Activated CD8-positive, alpha-beta memory T cell treated with anti-CD3 and anti-CD28 coated beads for 48 hours (primary cell): ENCODE measurements at regions not wholly inside any gene's neighbourhood (a gene's known extent, or its start where the extent isn't known, plus 50 kb on each side); places are given as distances from the start of the nearest gene placed in this dataset.
"Not testable (repeated sequence)": the region's sequence is repeated elsewhere in the genome, so short reads cannot be mapped to it uniquely, and the experiment has no call there.

ENCODE experiments used
- DNase-seq, 3 experiments: peaks; one replicate each; pipeline ENCODE4 v3.0.0-alpha.2; 2020; ENCODE audit warnings: low read depth in 2 of 3, low spot score in 2 of 3

DNA sequence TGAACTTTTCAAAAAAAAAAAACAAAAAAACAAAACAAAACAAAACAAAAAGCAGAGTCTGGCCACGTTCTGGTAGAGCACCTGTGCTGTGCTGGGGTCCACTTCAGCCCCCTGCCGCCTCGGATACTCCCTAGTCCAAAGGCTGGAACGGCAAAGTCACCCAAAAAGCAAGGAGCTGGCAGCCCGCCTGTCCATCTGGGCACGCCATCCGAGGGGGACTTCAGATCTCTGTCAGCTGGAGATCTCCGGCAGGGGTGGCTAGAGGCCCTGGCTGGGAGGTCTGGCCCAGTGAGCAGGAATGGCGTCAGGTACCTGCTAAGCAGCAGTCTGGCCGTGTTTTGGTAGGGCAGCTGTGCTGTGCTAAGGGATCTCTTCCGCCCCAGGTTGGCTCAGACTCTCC, 152.3 kb upstream of the ZNF516 start:
- no peak for DNase-seq

DNA sequence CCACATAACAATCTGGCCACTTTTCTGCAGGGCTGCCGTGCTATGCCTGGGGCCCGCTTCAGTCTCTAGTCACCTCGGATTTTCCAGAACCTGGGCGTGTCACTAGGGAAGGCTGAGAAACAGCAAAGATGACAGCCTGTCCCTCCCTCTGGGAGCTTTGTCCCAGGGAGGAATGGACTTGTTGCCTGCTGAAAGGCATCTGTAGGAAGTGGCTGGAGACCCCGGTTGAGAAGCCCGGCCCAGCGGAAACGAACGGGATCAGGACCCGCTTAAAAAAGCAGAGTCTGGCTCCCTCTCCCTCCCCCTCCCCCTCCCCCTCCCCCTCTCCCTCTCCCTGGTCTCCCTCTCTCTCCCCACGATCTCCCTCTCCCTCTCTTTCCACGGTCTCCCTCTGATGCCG, 149.5 kb upstream of the ZNF516 start:
- no peak for DNase-seq

DNA sequence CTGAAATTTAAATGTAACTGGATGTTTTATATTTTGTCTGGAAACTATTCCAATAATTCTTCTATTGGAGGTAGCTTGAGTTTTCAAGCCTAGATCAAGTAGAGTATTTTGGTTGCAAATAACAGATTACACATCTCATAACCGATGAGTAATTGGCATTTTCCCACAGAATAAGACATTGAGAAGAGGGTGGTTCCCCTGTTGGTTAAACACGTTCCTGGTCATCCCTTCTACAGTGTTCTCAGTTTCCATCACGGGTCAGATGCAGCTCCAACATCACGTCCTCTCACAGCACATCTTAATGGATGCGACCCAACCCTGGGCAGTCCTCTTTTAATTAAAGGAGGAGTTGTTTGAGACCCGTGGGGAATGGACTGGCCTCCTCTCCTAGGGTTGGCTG, 149.0 kb upstream of the ZNF516 start:
- no peak for DNase-seq

DNA sequence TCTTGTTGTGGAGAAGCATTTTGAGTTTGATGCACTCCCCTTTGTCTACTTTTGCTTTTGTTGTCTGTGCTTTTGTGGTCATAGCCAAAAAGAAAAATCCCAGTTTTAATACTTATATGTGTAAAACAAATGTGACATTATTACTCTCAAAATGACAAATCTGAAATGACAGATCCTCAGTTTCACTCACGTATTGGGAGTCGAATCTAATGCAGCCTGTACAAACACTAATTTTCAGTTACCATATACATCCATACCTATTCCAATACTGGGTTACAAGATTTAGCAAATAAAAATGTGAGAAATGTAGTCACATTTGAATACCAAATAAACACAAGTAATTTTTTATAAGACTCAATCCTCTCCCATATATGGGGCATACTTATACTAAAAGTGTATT, 148.2 kb upstream of the ZNF516 start:
- DNase-seq, result no peak

DNA sequence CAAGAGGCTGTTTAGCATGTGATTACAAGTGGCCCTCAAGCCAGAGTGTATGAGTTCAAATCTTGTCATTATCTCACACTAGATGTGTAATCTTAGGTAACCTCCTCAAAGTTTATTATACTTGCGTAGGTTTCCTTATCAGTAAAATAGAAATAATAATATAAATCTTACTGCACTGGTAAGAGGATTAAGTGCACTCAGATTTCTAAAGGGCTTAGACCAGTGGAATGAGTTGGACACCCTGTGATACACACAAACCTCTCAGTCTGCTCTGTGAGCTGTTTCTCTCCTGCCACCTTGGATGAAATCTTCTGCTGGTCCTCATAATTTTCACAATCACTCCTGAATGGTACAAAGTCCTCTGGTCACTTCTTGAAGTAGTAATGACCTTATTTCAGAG, 145.4 kb upstream of the ZNF516 start:
- DNase-seq, result no peak

DNA sequence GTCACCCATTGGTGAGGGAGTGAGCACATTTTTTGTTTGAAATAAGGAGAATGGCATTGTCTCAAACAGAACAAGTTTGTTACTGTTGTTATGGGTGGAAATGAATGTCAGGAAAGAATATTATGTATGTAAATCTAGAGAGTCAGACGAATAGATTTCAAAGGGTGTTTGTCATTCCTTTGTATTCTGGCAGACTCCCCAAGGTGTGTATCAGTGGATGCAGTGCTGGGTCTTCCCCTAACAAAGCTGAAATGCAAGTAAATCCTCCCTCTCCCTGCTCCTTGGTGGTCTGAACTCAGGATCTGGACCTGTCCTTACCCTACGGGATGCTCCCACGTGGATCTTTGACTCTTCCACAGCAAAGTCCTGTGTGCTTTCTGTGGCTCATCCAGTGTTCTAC, 139.5 kb upstream of the ZNF516 start:
- no peak for DNase-seq

DNA sequence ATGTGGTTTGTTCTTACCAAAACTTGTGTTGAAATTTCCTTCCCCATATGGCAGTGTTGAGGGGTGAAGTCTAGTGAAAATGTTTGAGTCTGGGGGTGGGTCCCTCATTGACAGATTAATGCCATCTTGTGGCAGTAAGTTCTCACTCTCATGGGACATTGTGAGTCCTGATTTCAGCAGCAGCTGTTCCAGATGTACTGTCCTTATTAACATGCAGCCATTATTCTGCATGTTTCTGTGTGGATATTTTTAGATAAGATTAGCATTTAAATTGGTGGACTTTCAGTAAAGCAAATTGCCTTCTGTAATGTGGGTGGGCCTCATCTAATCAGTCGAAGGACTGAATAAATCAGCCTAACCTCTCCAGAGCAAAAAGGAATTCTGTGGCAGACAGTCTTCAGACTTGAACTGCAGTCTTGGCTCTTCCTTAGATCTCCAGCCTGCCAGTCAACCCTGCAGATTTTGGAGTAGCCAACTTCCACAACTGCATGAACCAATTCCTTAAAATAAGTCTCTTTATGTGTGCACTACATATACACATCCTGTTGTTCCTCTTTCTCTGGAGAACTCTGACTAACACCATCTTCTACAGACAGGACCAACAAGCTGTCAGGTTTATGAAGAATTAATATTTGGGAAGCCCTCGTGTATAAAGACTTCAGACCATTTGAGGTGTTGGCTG, 138.7 kb upstream of the ZNF516 start:
- no peak for DNase-seq

DNA sequence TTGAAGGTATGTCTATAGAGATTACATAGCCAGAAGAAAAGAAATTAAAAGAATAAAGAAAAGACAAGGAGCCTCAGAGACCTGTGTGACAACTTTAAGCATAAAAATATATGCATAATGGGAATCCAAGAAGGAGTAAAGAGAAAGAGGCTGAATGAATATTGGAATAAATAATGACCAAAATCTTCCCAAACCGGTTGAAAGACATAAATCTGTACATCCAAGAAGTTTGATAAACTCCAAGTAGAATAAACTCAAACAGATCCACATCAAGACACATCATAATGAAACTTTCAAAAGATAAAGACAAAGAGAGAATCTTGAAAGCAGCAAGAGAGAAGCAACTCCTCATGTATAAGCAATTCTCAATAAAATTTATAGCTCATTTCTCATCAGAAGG, 132.4 kb upstream of the ZNF516 start:
- DNase-seq, result no peak

DNA sequence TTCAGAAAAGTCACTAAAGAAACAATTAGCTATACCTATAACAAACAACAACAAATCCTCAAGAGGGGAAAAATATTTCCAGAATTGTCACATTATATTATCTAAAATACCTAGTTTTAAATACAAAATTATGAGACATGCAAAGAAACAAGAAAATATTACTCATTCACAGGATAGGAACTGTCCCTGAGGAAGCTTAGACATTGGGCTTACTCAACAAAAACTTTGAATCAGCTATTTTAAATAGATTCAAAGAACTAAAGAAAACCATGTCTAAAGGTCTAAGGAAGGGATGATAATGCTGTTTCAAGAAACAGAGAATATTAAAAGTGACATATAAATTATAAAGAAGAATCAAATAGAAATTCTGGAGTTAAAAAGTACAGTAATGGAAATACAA, 131.9 kb upstream of the ZNF516 start:
- no peak for DNase-seq

DNA sequence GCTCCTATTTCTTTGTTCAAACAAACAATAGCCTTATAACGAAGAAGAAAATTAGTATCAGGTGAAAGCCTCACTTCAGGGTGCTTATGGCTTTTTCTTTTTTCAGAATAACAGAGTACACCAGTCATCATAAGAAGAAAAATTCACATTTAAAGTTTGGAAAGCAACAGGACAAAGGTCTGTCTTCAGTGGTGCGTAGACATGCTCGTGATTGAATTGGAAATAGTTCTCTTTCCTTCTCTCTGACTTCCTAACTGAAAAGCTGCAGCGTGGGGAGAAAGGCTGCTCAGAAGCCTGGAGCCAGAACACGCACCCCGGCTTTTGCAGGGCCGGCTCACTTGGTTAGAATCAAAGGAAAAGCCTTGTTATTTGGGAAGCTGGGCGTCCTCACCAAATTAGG, 127.6 kb upstream of the ZNF516 start:
- DNase-seq, result no peak

DNA sequence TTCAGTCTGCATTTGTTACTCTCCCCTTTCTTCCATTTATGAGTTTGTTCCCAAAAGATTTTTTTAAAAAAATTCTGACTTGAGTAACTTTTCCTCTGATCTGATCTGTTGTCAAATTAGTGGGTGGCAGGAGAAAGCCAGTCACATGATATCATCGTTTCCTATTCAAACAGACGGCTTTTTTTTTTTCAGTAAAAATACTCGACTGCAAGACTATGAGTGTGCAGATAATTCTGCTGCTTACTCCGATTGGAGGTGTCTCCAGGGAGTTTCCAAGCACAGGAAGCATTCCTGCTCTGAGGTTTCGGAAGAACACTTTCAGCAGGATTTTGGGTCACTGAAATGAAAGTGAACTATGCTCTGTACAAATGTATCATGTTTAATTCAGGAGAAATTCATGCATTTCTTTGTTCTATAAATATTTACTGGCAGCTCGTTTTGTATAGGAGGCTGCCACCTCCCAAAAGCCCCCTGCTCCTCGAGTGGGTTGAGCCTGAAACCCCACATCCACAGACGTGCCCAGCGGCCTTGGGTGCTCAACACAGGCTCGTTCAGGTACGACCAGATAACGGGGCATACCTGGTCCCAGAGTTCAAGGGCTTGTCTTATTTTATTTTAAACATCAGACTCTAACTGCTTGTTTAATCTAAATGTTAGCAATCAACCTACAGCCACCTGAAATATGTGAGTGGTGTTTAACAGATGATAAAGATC, 126.9 kb upstream of the ZNF516 start:
- DNase-seq, result no peak

DNA sequence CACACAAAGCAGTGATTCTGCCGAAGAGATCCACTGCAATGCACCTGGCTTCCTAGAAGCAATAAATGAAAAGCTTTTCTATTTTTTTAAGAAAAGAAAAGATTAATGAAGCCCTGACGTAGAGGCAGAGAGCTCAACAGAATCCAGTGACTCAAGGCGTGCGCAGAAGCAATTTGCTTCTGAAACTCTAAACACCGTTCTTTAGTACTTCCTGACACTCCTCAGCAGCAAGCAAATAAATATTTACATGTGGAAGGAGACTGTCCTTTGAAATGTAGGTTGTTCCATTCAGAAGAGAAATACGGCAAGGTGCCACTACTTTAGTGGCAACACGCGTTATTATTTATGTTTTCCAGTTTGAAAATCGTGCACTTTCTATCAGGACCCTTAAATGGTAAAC, 126.2 kb upstream of the ZNF516 start:
- no peak for DNase-seq

DNA sequence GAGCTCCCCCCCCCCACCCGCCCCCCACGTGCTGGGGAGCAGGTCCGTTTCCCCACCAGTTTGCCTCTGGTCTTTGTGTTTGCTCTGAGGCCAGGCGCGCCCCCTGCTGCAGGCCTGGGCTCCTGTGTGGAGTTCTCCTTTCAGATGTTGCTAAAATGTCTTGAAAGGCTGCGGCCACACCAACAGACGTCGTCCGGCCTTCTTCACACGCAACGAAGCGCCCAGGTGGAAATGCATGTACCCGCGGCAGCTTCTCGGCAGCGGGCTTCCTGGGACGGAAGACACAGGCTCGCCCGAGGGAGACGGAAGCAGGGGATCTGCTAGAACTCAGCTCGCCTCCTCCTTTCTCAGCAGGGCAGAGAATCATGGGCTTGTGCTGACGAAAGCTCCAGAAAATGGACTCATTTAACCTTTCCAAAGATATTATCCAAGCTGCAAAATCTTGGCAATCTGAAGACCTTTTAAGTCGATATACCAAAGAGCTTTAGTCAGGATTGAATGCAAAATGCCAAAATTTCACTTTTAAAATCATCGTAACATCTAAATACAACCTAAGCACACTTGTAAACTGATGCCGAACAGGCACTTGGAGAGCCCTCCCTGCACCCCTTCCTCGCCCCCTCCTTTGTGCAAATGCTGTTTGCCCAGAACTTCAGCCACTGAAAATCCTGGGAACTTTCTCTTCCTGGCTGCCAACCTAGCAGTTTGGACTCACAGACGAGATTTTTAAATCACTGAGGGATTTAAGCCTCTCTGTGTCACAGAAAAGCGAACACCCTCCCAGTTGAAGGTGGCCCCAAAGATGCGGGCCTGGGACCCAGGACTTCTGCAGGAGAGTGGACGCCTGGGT, 125.5 kb upstream of the ZNF516 start:
- no peak for DNase-seq

DNA sequence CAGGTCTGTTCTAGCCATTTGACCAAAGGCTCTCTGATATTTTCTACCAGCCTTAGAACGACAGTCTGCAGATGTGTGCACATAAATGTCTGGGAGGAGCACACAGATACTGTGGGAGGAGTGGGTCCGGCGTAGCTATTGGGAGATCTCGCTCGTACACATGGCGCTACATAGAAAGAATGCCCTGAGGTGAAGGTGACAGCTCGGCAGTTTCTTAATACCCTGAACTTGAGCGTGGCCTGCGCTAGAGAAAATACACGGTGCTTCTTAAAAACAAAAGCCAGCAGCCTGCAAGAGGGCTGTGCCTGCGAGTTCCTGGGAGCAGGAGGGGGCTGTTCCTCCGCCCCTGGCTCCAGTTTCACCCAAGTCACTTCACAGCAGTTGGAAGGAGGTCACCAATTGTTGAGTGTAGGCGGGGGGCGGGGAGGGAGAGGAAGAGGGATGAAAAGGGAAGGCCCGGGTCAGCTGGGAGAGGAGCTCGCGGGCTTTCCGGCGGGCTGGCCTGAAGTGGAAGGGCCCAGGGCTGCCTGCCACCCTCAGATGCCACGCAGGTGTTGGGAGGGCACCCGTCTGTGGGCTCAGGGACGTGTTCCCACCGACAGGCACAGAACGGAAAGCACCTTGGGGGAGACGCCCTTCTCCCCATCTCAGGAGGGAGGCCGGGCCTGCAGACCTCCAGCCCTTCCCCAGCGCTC, 124.7 kb upstream of the ZNF516 start:
- DNase-seq, result no peak

DNA sequence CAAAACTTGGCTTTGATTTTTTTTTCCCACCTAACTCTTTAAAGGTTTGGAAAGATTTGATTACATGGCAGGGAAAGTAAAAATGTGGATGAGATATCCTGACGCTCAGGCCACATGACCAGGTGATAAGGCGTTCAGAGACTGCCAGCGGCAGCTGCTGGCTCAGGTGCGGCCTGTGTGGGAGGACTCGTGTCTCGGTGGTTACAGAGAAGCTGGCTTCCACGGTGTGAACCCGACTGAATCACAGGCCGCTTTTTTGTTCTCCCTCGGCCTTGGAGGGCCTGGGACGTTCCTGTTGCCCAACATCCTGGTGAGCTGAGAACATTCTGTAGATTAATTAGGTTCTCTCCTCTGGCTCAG, 124.2 kb upstream of the ZNF516 start:
- no peak for DNase-seq

DNA sequence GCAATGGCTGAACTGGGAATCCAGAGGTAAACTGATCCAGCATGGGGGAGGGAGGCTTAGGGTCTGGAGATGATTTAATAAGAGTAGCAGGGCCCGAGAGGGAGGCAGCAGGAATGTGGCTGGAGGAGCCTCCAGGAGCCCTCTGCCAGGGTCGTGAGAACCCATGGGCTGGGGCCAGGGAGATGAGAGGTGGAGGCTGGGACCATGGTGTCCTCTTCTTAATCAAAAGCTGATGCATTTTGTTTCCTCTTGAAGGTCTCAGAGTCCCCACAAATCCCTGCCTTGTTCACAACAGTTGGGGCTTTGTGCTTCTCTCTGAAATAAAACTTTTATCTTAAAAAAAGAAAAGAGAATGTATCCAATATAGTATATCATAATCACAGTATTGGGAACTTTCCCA, 123.7 kb upstream of the ZNF516 start:
- no peak for DNase-seq

DNA sequence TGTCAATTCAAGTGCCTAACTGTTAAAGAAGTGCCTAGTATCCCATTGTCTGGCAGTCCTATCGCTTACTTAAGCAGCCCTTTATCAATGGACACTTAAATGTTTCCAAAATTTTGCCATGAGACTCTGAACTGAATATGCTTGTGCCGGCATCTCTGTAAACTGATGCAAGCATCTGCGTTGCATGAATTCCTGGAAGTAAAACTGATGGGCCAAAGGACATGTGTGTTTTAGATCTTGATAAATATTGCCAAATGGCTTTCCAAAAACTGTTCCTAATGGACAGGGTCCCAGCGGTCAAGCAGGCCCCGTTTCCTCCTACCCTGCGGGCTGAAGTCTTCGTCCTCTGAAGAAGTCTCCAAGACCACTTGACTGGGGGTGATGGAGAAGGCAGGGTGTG, 121.3 kb upstream of the ZNF516 start:
- no peak for DNase-seq

DNA sequence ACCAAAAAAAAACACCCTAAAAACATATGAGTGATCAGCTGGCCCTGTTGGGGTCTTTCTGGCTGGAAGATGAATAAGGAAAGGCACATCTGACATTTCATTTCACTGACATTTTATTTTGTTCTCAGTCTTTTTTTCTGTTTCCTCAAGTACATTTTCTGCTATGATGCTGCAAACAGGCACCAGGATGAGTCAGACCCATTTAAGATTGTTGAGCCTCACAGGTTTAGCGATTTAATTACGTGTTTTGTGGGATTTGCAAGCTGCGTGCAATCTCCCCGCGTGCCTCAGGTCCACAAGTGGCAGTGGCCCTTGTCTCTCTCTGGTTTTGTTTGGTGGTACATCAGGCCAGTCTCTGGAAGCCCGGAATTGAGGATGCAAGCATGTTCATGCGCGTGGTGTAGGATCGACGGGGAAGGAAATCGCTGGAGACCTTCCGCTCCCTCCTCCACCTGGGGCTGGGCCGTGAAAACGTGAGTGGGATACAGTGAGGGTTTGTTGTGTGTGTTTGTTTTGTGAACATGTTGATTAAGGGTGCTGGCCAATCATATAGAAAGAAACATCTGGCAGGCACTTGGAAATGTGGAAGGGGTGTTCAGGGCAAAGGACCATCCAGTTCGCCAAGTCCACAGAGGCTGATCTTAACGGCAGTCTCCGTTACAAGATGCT, 120.2 kb upstream of the ZNF516 start:
- DNase-seq, result no peak

DNA sequence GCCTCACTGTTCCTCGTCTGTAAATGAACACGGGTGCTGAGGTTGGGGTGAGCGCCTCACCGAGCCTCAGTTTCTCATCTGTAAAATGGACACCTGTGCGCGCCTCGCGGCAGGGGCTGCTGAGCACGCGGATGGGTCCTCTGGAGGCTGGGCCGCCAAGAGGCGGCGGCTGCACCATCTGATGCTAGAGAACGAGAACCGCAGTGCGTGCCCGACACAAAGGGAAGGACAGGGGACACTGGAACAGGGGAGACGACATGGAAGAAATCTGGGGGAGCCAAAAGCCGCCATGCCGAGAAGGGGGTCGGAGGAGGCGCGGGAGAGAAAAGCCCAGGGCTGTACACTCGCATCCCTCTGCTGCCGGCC, 118.7 kb upstream of the ZNF516 start:
- DNase-seq, result no peak

DNA sequence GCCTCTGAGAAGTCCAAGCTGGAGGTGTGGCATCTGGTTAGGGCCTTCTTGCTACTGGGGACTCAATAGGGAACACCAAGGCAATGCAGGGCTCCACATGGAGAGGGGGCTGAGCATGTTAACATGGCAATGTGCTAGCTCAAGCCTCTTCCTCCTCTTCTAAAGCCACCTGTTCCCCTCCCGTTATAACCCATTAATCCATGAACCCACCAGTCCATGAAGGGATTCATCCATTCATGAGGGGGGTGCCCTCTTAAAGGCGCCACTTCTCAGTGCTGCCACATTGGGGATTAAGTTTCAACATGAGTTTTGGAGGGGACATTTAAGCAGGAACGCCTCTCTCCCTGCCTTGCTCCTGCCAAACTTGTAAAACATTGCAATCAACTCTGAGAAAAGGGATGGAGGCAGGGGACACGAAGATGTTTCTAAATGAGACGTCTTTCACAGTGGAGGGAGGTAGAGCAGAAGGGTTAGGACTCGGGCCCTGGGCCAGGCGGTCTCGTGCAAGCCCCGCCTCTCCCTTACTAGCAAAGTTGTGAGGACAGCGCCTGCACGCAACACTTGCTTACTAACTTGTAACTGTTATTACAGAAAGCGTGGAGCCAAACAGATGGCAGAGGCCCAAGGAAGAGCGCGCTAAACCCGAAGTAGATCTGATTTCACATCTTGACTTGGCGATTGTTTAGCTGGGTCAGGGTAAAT, 118.2 kb upstream of the ZNF516 start:
- no peak for DNase-seq

DNA sequence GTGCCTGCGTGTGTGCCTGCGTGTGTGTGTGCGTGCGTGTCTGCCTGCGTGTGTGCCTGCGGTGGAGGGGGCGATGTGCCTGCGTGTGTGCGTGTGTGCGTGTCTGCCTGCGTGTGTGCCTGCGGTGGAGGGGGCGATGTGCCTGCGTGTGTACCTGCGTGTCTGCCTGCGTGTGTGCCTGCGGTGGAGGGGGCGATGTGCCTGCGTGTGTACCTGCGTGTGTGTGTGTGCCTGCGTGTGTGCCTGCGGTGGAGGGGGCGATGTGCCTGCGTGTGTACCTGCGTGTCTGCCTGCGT, 116.7 kb upstream of the ZNF516 start:
- not testable (repeated sequence) for DNase-seq
